HepG2 (cell line): ENCODE measurements at regions not wholly inside any gene's neighbourhood (a gene's known extent, or its start where the extent isn't known, plus 50 kb on each side); places are given as distances from the start of the nearest gene placed in this dataset.

Experiments
- ATAC-seq: fragments of 200-7000 bp; cut with Tn5 transposase; 3 replicates; pipeline ENCODE4 v1.9.1; 2020; ENCODE audit warnings: mild to moderate bottlenecking, moderate library complexity
- BruUV-seq: library from RNA; stranded (reverse); fragments of 400-500 nt; replicated peaks from 2 replicates; lab custom pipeline; 2021; lab: Mats Ljungman, UMichigan
- CTCF ChIA-PET: fragments of 300-600 bp; formaldehyde crosslinking; extraction: SDS; loops from one replicate; lab custom pipeline; 2021; ENCODE audit warnings: low total read pairs, inconsistent platforms, low intra/inter-chr PET ratio; lab: Yijun Ruan, JAX
- POLR2A ChIA-PET: fragments of 350-600 bp; sonication (Branson Sonifier 250); formaldehyde crosslinking; loops from one replicate; lab custom pipeline; 2020; ENCODE audit warnings: antibody characterized with exemption, inconsistent platforms; lab: Yijun Ruan, JAX
- DNase-seq: peaks from one replicate; pipeline ENCODE4 v3.0.0-alpha.2; 2015; ENCODE audit warnings: low spot score
- FAIRE-seq: peaks from 3 replicates; lab custom pipeline; 2011; peaks lifted over from hg19 to GRCh38; lab: Jason Lieb, UNC
- H2AFZ ChIP-seq: one replicate; pipeline ENCODE4 v1.6.1; 2011; ENCODE audit warnings: low read length, inconsistent platforms
- H3K27ac ChIP-seq: fragments of 300-600 bp; 3 replicates; pipeline ENCODE4 v1.8.0; 2011; ENCODE audit warnings: mixed run types, mild to moderate bottlenecking, mixed read lengths, low read length, inconsistent platforms; ENCODE audit not compliant: insufficient read depth; ENCODE audit errors: extremely low read length
- H3K27me3 ChIP-seq, 2 experiments: fragments of 200-600 bp in 1 of 2; 2 replicates in 1 of 2; 3 replicates in 1 of 2; pipeline versions ENCODE4 v1.6.0 to v1.8.0; 2011; ENCODE audit warnings: low read length in 2 of 2, mild to moderate bottlenecking in 2 of 2, moderate library complexity in 2 of 2, inconsistent platforms in 1 of 2; ENCODE audit not compliant: insufficient read depth in 2 of 2, control insufficient read depth in 1 of 2
- H3K36me3 ChIP-seq, 2 experiments: fragments of 200-600 bp in 1 of 2; replicated peaks in 1 of 2; 2 replicates in 1 of 2; 3 replicates in 1 of 2; pipeline versions ENCODE4 v1.5.1 to v1.8.0; 2011; ENCODE audit warnings: low read length in 2 of 2, inconsistent platforms in 1 of 2; ENCODE audit not compliant: insufficient read depth in 2 of 2, control insufficient read depth in 1 of 2
- H3K4me1 ChIP-seq: 2 replicates; pipeline ENCODE4 v1.5.1; 2012; ENCODE audit warnings: low read length, inconsistent platforms; ENCODE audit not compliant: insufficient read depth
- H3K4me2 ChIP-seq: 2 replicates; pipeline ENCODE4 v1.6.0; 2011; ENCODE audit warnings: low read depth, low read length, inconsistent platforms
- H3K4me3 ChIP-seq, 3 experiments: fragments of 200-600 bp in 1 of 3; sonication (generic), shearing (Covaris generic) in 1 of 3; replicated peaks in 1 of 3; 2 replicates each; pipeline ENCODE4 v1.5.1; 2011 to 2016; ENCODE audit warnings: low read length in 3 of 3, inconsistent platforms in 2 of 3, low read depth in 2 of 3, mild to moderate bottlenecking in 2 of 3, control low read depth in 1 of 3, mixed read lengths in 1 of 3; ENCODE audit not compliant: insufficient read depth in 1 of 3
- H3K79me2 ChIP-seq: one replicate; pipeline ENCODE4 v1.6.1; 2011; ENCODE audit warnings: low read length, inconsistent platforms; ENCODE audit not compliant: insufficient read depth
- H3K9ac ChIP-seq: 2 replicates; pipeline ENCODE4 v1.6.0; 2011; ENCODE audit warnings: mild to moderate bottlenecking, low read depth, low read length, inconsistent platforms; ENCODE audit not compliant: insufficient read depth
- H3K9me3 ChIP-seq: 2 replicates; pipeline ENCODE4 v1.5.1; 2012; ENCODE audit warnings: mild to moderate bottlenecking, low read length
- H4K20me1 ChIP-seq: 2 replicates; pipeline ENCODE4 v1.6.0; 2011; ENCODE audit warnings: inconsistent platforms, mild to moderate bottlenecking, low read length, moderate library complexity; ENCODE audit not compliant: insufficient read depth
- BCL6 ChIP-seq: IDR thresholded peaks from 2 replicates; pipeline ENCODE4 v1.6.1; 2016; ENCODE audit warnings: missing genetic modification reagents, missing compliant biosample characterization
- RXRB ChIP-seq: IDR thresholded peaks from 2 replicates; pipeline ENCODE4 v1.6.1; 2016; ENCODE audit warnings: borderline replicate concordance, missing genetic modification reagents, missing compliant biosample characterization
- SOX5 ChIP-seq: IDR thresholded peaks from 2 replicates; pipeline ENCODE4 v1.6.1; 2016; ENCODE audit warnings: borderline replicate concordance
- ZBTB37 ChIP-seq: sonication (generic); formaldehyde crosslinking; IDR thresholded peaks from 2 replicates; pipeline ENCODE4 v1.4.0; 2020; ENCODE audit warnings: mild to moderate bottlenecking, missing genetic modification reagents
- ZFP36 ChIP-seq: fragments of 150-350 bp; IDR thresholded peaks from 2 replicates; pipeline ENCODE4 v1.6.1; 2018; ENCODE audit warnings: borderline replicate concordance, low read length, low read depth; ENCODE audit not compliant: partially characterized antibody
- ZNF12 ChIP-seq: sonication (generic); formaldehyde crosslinking; IDR thresholded peaks from 2 replicates; pipeline ENCODE4 v1.5.0; 2020; ENCODE audit warnings: missing genetic modification reagents
- ZNF766 ChIP-seq: sonication (generic); formaldehyde crosslinking; IDR thresholded peaks from 2 replicates; pipeline ENCODE4 v1.5.0; 2020; ENCODE audit warnings: missing genetic modification reagents, borderline replicate concordance
- WGBS: methylation state at CpG from one replicate; pipeline ENCODE4 v1.1.6; 2017; ENCODE audit warnings: low lambda C conversion rate; 5-methylcytosine and 5-hydroxymethylcytosine counted together
- in situ Hi-C: cut with HindIII; loops from 2 replicates; pipeline ENCODE4 v1.10.0; 2017; ENCODE audit warnings: low pct_unique_long_range_greater_than_20kb; ENCODE audit not compliant: extremely low pct_ligation_motif_present
- intact Hi-C: fragments of 100-400 bp; cut with micrococcal nuclease; formaldehyde crosslinking; loops from one replicate; pipeline ENCODE4 v1.10.0; 2022; ENCODE audit not compliant: unreplicated experiment

GRCh38 chrY:12623204-12623603 lies 77.8 kb upstream of the USP9Y start:
- Histone ChIP-seq H3K27ac (no peak overlapping the region), H3K4me2 (no peak overlapping the region)
- BruUV-seq: no TSS peak
- FAIRE-seq: no peak
- WGBS: 0% methylated on average over 1 of the region's 1 CpG
- no peak for TF ChIP-seq SOX5 (CRISPR knock-in tag)
- no peak for TF ChIP-seq RXRB (CRISPR knock-in tag)
- no peak for TF ChIP-seq ZNF766
- TF ChIP-seq, all 625 proteins: peak for 0
- Histone ChIP-seq H3K36me3 (no peaks in the 10 kb centered on the region), H3K4me3 (no peak overlapping the region), H3K9ac (no peak overlapping the region), H3K4me1 (no peaks in the 10 kb centered on the region), H2AFZ (no peak overlapping the region), H4K20me1 (no peaks in the 10 kb centered on the region), H3K27me3 (no peaks in the 10 kb centered on the region), H3K79me2 (no peaks in the 10 kb centered on the region), H3K9me3 (no peaks in the 10 kb centered on the region)
- ChIA-PET POLR2A (no interaction called here), CTCF (no interaction called here)
- intact Hi-C loops (no loop called here), in situ Hi-C loops (loop anchor here (10.0 kb wide), 1 partner anchor 148 kb away; no protein-coding TSS in a partner anchor)
- no peak for DNase-seq
- ATAC-seq: no peak

GRCh38 chrY:12642986-12643385 lies 58.0 kb upstream of the USP9Y start:
- DNase-seq: no peak
- FAIRE-seq: no peak
- no peak overlapping the region for H2AFZ ChIP-seq
- ChIA-PET POLR2A (no interaction called here), CTCF (no interaction called here)
- intact Hi-C loops: no loop called here
- no peak overlapping the region for H3K4me3 ChIP-seq
- H3K9me3 ChIP-seq: no peaks in the 10 kb centered on the region
- H3K27ac ChIP-seq: no peak overlapping the region
- no peaks in the 10 kb centered on the region for H3K36me3 ChIP-seq
- peaks cover 22% of the 10 kb centered on the region for H3K4me1 ChIP-seq
- H3K4me2 ChIP-seq: no peak overlapping the region
- WGBS: 80% methylated on average over 1 of the region's 1 CpG
- H3K79me2 ChIP-seq: no peaks in the 10 kb centered on the region
- TF ChIP-seq ZNF12 (CRISPR knock-in tag) (no peak), ZFP36 (no peak), BCL6 (CRISPR knock-in tag) (peak; percentile 77), ZBTB37 (CRISPR knock-in tag) (no peak)
- H4K20me1 ChIP-seq: no peaks in the 10 kb centered on the region
- ATAC-seq: no peak
- no peak overlapping the region for H3K9ac ChIP-seq
- H3K27me3 ChIP-seq: no peaks in the 10 kb centered on the region
- in situ Hi-C loops: no loop called here
- no TSS peak for BruUV-seq
